Endothelial cell of umbilical vein (primary cell): ENCODE measurements at regions not wholly inside any gene's neighbourhood (a gene's known extent, or its start where the extent isn't known, plus 50 kb on each side); places are given as distances from the start of the nearest gene placed in this dataset.

ENCODE experiments used
- BruUV-seq: library from RNA; stranded (reverse); fragments of 400-500 nt; replicated peaks from 2 replicates; lab custom pipeline; 2021; lab: Mats Ljungman, UMichigan
- CTCF ChIA-PET: fragments of 300-600, 350-600 bp; sonication (Branson Sonifier 250); formaldehyde crosslinking; loops from one replicate; lab custom pipeline; 2021; ENCODE audit warnings: antibody characterized with exemption, inconsistent platforms; lab: Charles Lee
- POLR2A ChIA-PET: fragments of 300-600, 350-600 bp; sonication (Branson Sonifier 250); formaldehyde crosslinking; loops from one replicate; lab custom pipeline; 2021; ENCODE audit warnings: antibody characterized with exemption, inconsistent platforms; lab: Charles Lee
- DNase-seq: peaks from one replicate; pipeline ENCODE4 v3.0.0-alpha.2; 2011; ENCODE audit warnings: low read depth, low spot score
- FAIRE-seq: peaks from 2 replicates; lab custom pipeline; 2011; peaks lifted over from hg19 to GRCh38; lab: Jason Lieb, UNC
- H2AFZ ChIP-seq: 2 replicates; pipeline ENCODE4 v1.6.0; 2012; ENCODE audit warnings: low read depth, low read length, control low read depth, inconsistent platforms
- H3K27ac ChIP-seq: 2 replicates; pipeline ENCODE4 v1.5.1; 2011; ENCODE audit warnings: low read depth, mild to moderate bottlenecking, control low read depth, low read length, moderate library complexity; ENCODE audit not compliant: insufficient read depth
- H3K27me3 ChIP-seq, 2 experiments: 2 replicates each; pipeline versions ENCODE4 v1.6.0 to v1.6.1; 2011; ENCODE audit warnings: low read length in 2 of 2, mixed read lengths in 1 of 2; ENCODE audit not compliant: control insufficient read depth in 2 of 2, insufficient read depth in 2 of 2
- H3K36me3 ChIP-seq, 2 experiments: 2 replicates in 1 of 2; 3 replicates in 1 of 2; pipeline ENCODE4 v1.5.1; 2011; ENCODE audit warnings: low read length in 2 of 2, mild to moderate bottlenecking in 1 of 2, moderate library complexity in 1 of 2; ENCODE audit not compliant: control insufficient read depth in 2 of 2, insufficient read depth in 2 of 2; ENCODE audit errors: extremely low read depth in 1 of 2
- H3K4me1 ChIP-seq: 3 replicates; pipeline ENCODE4 v1.5.1; 2011; ENCODE audit warnings: mild to moderate bottlenecking, low read length; ENCODE audit not compliant: control insufficient read depth, insufficient read depth; ENCODE audit errors: extremely low read depth
- H3K4me2 ChIP-seq: 2 replicates; pipeline ENCODE4 v1.6.1; 2011; ENCODE audit warnings: low read length, control low read depth, mixed read lengths; ENCODE audit not compliant: insufficient read depth
- H3K4me3 ChIP-seq, 3 experiments: fragments of 200-600 bp in 1 of 3; sonication (generic), shearing (Covaris generic) in 1 of 3; replicated peaks in 1 of 3; 2 replicates each; pipeline ENCODE4 v1.5.1; 2011 to 2016; ENCODE audit warnings: control low read depth in 3 of 3, low read length in 3 of 3, mild to moderate bottlenecking in 2 of 3, inconsistent platforms in 1 of 3, low read depth in 1 of 3, moderate library complexity in 1 of 3; ENCODE audit not compliant: insufficient read depth in 1 of 3
- H3K79me2 ChIP-seq: 2 replicates; pipeline ENCODE4 v1.6.0; 2012; ENCODE audit warnings: low read length, inconsistent platforms; ENCODE audit not compliant: control insufficient read depth, insufficient read depth
- H3K9ac ChIP-seq: replicated peaks from 2 replicates; pipeline ENCODE3; 2011; ENCODE audit warnings: low read length, control low read depth; ENCODE audit not compliant: insufficient read depth; ENCODE audit errors: extremely low read depth
- H3K9me1 ChIP-seq: replicated peaks from 3 replicates; pipeline ENCODE4 v1.6.0; 2011; ENCODE audit warnings: mild to moderate bottlenecking, low read length; ENCODE audit not compliant: control insufficient read depth, insufficient read depth; ENCODE audit errors: extremely low read depth
- H3K9me3 ChIP-seq: replicated peaks from 2 replicates; pipeline ENCODE4 v1.5.1; 2012; ENCODE audit warnings: low read length, inconsistent platforms; ENCODE audit not compliant: control insufficient read depth, insufficient read depth
- H4K20me1 ChIP-seq: replicated peaks from 2 replicates; pipeline ENCODE3; 2011; ENCODE audit warnings: mild to moderate bottlenecking, low read length; ENCODE audit not compliant: control insufficient read depth, insufficient read depth; ENCODE audit errors: extremely low read depth
- EZH2 ChIP-seq: IDR thresholded peaks from 2 replicates; pipeline ENCODE4 v1.6.1; 2012; ENCODE audit warnings: borderline replicate concordance, low read depth, mild to moderate bottlenecking, moderate library complexity, low read length, inconsistent platforms; ENCODE audit not compliant: severe bottlenecking
- FOS ChIP-seq: IDR thresholded peaks from 2 replicates; pipeline ENCODE4 v1.6.1; 2011; ENCODE audit warnings: mild to moderate bottlenecking, low read length, moderate library complexity, borderline replicate concordance; ENCODE audit not compliant: insufficient read depth
- GATA2 ChIP-seq: IDR thresholded peaks from 2 replicates; pipeline ENCODE4 v1.7.0; 2011; ENCODE audit warnings: low read depth, mild to moderate bottlenecking, moderate library complexity, mixed read lengths, low read length; ENCODE audit not compliant: insufficient read length, insufficient read depth
- JUN ChIP-seq: IDR thresholded peaks from 2 replicates; pipeline ENCODE4 v1.6.1; 2011; ENCODE audit warnings: borderline replicate concordance, low read depth; ENCODE audit not compliant: insufficient read length, insufficient read depth
- MYC ChIP-seq: IDR thresholded peaks from one replicate; pipeline ENCODE4 v1.6.1; 2011; ENCODE audit warnings: mild to moderate bottlenecking, low read depth, low read length
- POLR2A ChIP-seq: IDR thresholded peaks from 2 replicates; pipeline ENCODE4 v1.6.1; 2012; ENCODE audit warnings: low read depth, mild to moderate bottlenecking, control low read depth, low read length
- POLR2AphosphoS5 ChIP-seq: IDR thresholded peaks from 2 replicates; pipeline ENCODE4 v1.6.1; 2012; ENCODE audit warnings: low read depth, mild to moderate bottlenecking, control low read depth, low read length, moderate library complexity; ENCODE audit not compliant: insufficient read depth
- dilution Hi-C: fragments of 300-500 bp; cut with MboI; formaldehyde crosslinking; loops from one replicate; pipeline ENCODE4 v1.15.0; 2019; ENCODE audit warnings: low sequenced_read_pairs; ENCODE audit not compliant: extremely low pct_ligation_motif_present
- intact Hi-C: fragments of 100-400 bp; cut with micrococcal nuclease; formaldehyde crosslinking; loops from one replicate; pipeline ENCODE4 v1.10.0; 2022
- TF ChIP-seq, protein P1 (sequence below), 2 donors: IDR thresholded peaks; 1 replicate in 1 of 2; 2 replicates in 1 of 2; pipeline ENCODE4 v1.5.1; 2011; ENCODE audit warnings: low read length in 2 of 2, mild to moderate bottlenecking in 2 of 2, moderate library complexity in 2 of 2, control low read depth in 1 of 2, inconsistent platforms in 1 of 2, low read depth in 1 of 2; ENCODE audit not compliant: insufficient read depth in 1 of 2; ENCODE audit errors: extremely low read depth in 1 of 2
- TF ChIP-seq, protein P2 (sequence below): IDR thresholded peaks from 2 replicates; pipeline ENCODE4 v1.6.1; 2011; ENCODE audit not compliant: insufficient read depth, insufficient read length

DNA sequence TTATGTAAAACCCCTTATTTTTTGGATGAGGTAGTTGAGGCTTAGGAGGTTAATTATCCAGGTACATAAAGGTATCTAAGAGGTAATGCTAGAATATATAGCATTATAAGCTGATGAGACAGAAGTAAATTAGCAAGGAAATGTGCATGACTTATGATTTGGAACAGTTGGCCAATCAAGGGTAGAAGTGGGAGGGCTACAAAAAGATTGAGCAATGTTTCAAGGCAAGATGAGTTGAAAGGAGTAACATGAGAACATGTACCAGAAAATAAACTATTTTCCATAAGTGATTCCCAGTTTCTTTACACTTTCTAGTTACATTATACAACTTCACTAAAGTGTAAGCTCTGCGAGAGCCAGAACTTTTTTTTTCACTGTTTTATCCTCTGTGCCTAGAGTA lies 290.9 kb downstream of the LRIG3 start:
- Histone ChIP-seq H2AFZ (no peak overlapping the region), H3K4me3 (no peak overlapping the region), H3K27me3 (no peaks in the 10 kb centered on the region), H3K4me2 (no peak overlapping the region), H4K20me1 (no peaks in the 10 kb centered on the region), H3K79me2 (no peaks in the 10 kb centered on the region), H3K27ac (no peak overlapping the region), H3K36me3 (no peaks in the 10 kb centered on the region), H3K9me3 (no peaks in the 10 kb centered on the region), H3K4me1 (no peaks in the 10 kb centered on the region), H3K9me1 (no peaks in the 10 kb centered on the region), H3K9ac (no peak overlapping the region)
- TF ChIP-seq, protein P1, sequence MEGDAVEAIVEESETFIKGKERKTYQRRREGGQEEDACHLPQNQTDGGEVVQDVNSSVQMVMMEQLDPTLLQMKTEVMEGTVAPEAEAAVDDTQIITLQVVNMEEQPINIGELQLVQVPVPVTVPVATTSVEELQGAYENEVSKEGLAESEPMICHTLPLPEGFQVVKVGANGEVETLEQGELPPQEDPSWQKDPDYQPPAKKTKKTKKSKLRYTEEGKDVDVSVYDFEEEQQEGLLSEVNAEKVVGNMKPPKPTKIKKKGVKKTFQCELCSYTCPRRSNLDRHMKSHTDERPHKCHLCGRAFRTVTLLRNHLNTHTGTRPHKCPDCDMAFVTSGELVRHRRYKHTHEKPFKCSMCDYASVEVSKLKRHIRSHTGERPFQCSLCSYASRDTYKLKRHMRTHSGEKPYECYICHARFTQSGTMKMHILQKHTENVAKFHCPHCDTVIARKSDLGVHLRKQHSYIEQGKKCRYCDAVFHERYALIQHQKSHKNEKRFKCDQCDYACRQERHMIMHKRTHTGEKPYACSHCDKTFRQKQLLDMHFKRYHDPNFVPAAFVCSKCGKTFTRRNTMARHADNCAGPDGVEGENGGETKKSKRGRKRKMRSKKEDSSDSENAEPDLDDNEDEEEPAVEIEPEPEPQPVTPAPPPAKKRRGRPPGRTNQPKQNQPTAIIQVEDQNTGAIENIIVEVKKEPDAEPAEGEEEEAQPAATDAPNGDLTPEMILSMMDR (IDR thresholded peaks at IDR 0.05; ENCODE audit: extremely low read depth in 1 of 2, insufficient read depth in 1 of 2, low read depth in 1 of 2, low read length in 2 of 2) = no peak
- TF ChIP-seq GATA2 = no peak
- DNase-seq (no peak), FAIRE-seq (no peak)
- intact Hi-C loops (no loop called here), dilution Hi-C loops (no loop called here)
- no TSS peak for BruUV-seq
- CTCF ChIA-PET = no interaction called here
- POLR2A ChIA-PET = no interaction called here

DNA sequence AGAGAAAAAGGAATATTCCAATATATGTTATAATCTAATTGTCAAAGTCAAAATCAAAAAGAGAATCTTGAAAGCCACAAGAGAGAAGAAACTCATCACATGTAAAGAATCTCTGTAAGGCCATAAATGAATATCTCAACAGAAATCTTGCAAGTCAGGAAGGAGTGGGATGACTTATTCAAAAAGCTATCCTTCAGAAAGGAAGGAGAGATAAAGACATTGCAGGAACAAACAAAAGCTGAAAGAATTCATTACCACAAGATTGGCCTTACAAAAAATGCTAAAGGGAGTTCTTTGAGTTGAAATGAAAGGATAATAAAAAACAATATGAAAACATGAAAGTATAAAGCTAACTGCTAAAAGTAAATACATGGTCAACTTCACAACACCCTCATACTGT lies 286.8 kb downstream of the LRIG3 start:
- Histone ChIP-seq H3K9me1 (no peaks in the 10 kb centered on the region), H3K9me3 (no peaks in the 10 kb centered on the region), H3K4me2 (peak overlapping the region; percentile 24), H3K27ac (no peak overlapping the region), H3K4me1 (no peaks in the 10 kb centered on the region), H3K4me3 (no peak overlapping the region), H3K36me3 (no peaks in the 10 kb centered on the region), H2AFZ (no peak overlapping the region), H3K79me2 (no peaks in the 10 kb centered on the region), H3K9ac (no peak overlapping the region), H3K27me3 (no peaks in the 10 kb centered on the region), H4K20me1 (no peaks in the 10 kb centered on the region)
- FAIRE-seq (no peak), DNase-seq (peak; percentile 24)
- ChIA-PET POLR2A (no interaction called here), CTCF (interaction anchor here (0.7 to 2.0 kb wide), 6 partner anchors 10 to 93 kb away, joined by 3 to 10 read pairs (median 3); no protein-coding TSS in a partner anchor)
- TF ChIP-seq JUN (no peak), MYC (no peak), GATA2 (no peak), POLR2AphosphoS5 (no peak), POLR2A (no peak), EZH2 (no peak), FOS (no peak)
- TF ChIP-seq, protein P2, sequence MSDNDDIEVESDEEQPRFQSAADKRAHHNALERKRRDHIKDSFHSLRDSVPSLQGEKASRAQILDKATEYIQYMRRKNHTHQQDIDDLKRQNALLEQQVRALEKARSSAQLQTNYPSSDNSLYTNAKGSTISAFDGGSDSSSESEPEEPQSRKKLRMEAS = no peak
- TF ChIP-seq, protein P1 (IDR thresholded peaks at IDR 0.05; ENCODE audit: extremely low read depth in 1 of 2, insufficient read depth in 1 of 2, low read depth in 1 of 2, low read length in 2 of 2) = no peak
- dilution Hi-C loops = no loop called here
- no TSS peak for BruUV-seq
- intact Hi-C loops = no loop called here
